IMR-90 (cell line): ENCODE measurements at regions not wholly inside any gene's neighbourhood (a gene's known extent, or its start where the extent isn't known, plus 50 kb on each side); places are given as distances from the start of the nearest gene placed in this dataset.
"Not testable (repeated sequence)": the region's sequence is repeated elsewhere in the genome, so short reads cannot be mapped to it uniquely, and the experiment has no call there.

Source experiments
- ATAC-seq: fragments of 200-7000 bp; cut with Tn5 transposase; 2 replicates; pipeline ENCODE4 v1.9.1; 2020; ENCODE audit warnings: low read depth, mild to moderate bottlenecking, moderate library complexity
- BruUV-seq: library from RNA; stranded (reverse); fragments of 400-500 nt; replicated peaks from 2 replicates; lab custom pipeline; 2021; lab: Mats Ljungman, UMichigan
- CTCF ChIA-PET: fragments of 300-600 bp; formaldehyde crosslinking; extraction: SDS; loops from one replicate; lab custom pipeline; 2021; ENCODE audit warnings: antibody characterized with exemption; lab: Yijun Ruan, JAX
- POLR2A ChIA-PET: fragments of 300-600 bp; sonication (Branson Sonifier 250); formaldehyde crosslinking; loops from one replicate; lab custom pipeline; 2022; ENCODE audit warnings: antibody characterized with exemption; ENCODE audit not compliant: unreplicated experiment; lab: Charles Lee
- DNase-seq: peaks from one replicate; pipeline ENCODE4 v3.0.0; 2013
- H2AFZ ChIP-seq: replicated peaks from 2 replicates; pipeline ENCODE3; 2013; ENCODE audit warnings: low read length, mild to moderate bottlenecking; ENCODE audit not compliant: poor library complexity
- H2AK5ac ChIP-seq: 2 replicates; pipeline ENCODE4 v1.6.1; 2013; ENCODE audit warnings: low read depth, low read length, inconsistent platforms
- H2AK9ac ChIP-seq: replicated peaks from 2 replicates; pipeline ENCODE3; 2013; ENCODE audit warnings: mild to moderate bottlenecking, low read depth, low read length, moderate library complexity; ENCODE audit not compliant: poor library complexity
- H2BK120ac ChIP-seq: 2 replicates; pipeline ENCODE4 v1.6.1; 2013; ENCODE audit warnings: low read depth, low read length, inconsistent platforms
- H2BK15ac ChIP-seq: 3 replicates; pipeline ENCODE4 v1.6.1; 2013; ENCODE audit warnings: low read depth, low read length, inconsistent platforms
- H2BK20ac ChIP-seq: 2 replicates; pipeline ENCODE4 v1.6.1; 2013; ENCODE audit warnings: low read depth, mild to moderate bottlenecking, inconsistent platforms, low read length, moderate library complexity
- H2BK5ac ChIP-seq: 2 replicates; pipeline ENCODE4 v1.6.1; 2013; ENCODE audit warnings: mild to moderate bottlenecking, low read depth, low read length, inconsistent platforms; ENCODE audit not compliant: poor library complexity, severe bottlenecking
- H3K14ac ChIP-seq: replicated peaks from 2 replicates; pipeline ENCODE4 v1.6.1; 2013; ENCODE audit warnings: low read depth, low read length, inconsistent platforms
- H3K18ac ChIP-seq: 2 replicates; pipeline ENCODE4 v1.6.1; 2013; ENCODE audit warnings: low read depth, low read length, control low read depth
- H3K23ac ChIP-seq: 2 replicates; pipeline ENCODE4 v1.6.1; 2013; ENCODE audit warnings: low read depth, low read length, inconsistent platforms
- H3K27ac ChIP-seq: 2 replicates; pipeline ENCODE4 v1.5.1; 2013; ENCODE audit warnings: mild to moderate bottlenecking, control low read depth, low read length; ENCODE audit not compliant: insufficient read depth
- H3K27me3 ChIP-seq: 2 replicates; pipeline ENCODE4 v1.6.1; 2013; ENCODE audit warnings: low read length; ENCODE audit not compliant: control insufficient read depth, insufficient read depth
- H3K36me3 ChIP-seq: 2 replicates; pipeline ENCODE4 v1.6.1; 2013; ENCODE audit warnings: low read length, mixed read lengths; ENCODE audit not compliant: control insufficient read depth, insufficient read depth
- H3K4ac ChIP-seq: 2 replicates; pipeline ENCODE4 v1.6.1; 2013; ENCODE audit warnings: low read depth, low read length, inconsistent platforms
- H3K4me1 ChIP-seq: 2 replicates; pipeline ENCODE4 v1.6.1; 2013; ENCODE audit warnings: low read length, mixed read lengths; ENCODE audit not compliant: control insufficient read depth, insufficient read depth
- H3K4me2 ChIP-seq: 2 replicates; pipeline ENCODE4 v1.6.1; 2013; ENCODE audit warnings: low read depth, mild to moderate bottlenecking, control low read depth, low read length, moderate library complexity
- H3K4me3 ChIP-seq: 2 replicates; pipeline ENCODE4 v1.5.1; 2013; ENCODE audit warnings: low read depth, mild to moderate bottlenecking, control low read depth, low read length, moderate library complexity; ENCODE audit not compliant: insufficient read depth
- H3K56ac ChIP-seq: 2 replicates; pipeline ENCODE4 v1.6.1; 2013; ENCODE audit warnings: low read length, inconsistent platforms; ENCODE audit not compliant: insufficient read depth; ENCODE audit errors: extremely low read depth
- H3K79me1 ChIP-seq, 2 experiments: 2 replicates each; pipeline ENCODE4 v1.6.1; 2013; ENCODE audit warnings: low read length in 2 of 2, inconsistent platforms in 1 of 2, low read depth in 1 of 2
- H3K9ac ChIP-seq: 2 replicates; pipeline ENCODE4 v1.6.1; 2013; ENCODE audit warnings: low read depth, low read length, control low read depth
- H3K9me1 ChIP-seq: 2 replicates; pipeline ENCODE4 v1.6.1; 2013; ENCODE audit warnings: low read length, inconsistent platforms; ENCODE audit not compliant: insufficient read depth
- H3K9me3 ChIP-seq: 2 replicates; pipeline ENCODE4 v1.6.1; 2013; ENCODE audit warnings: low read length; ENCODE audit not compliant: control insufficient read depth, insufficient read depth
- H4K20me1 ChIP-seq: 2 replicates; pipeline ENCODE4 v1.6.1; 2013; ENCODE audit warnings: low read length, inconsistent platforms; ENCODE audit not compliant: insufficient read depth
- H4K5ac ChIP-seq: 2 replicates; pipeline ENCODE4 v1.6.1; 2013; ENCODE audit warnings: mild to moderate bottlenecking, low read depth, low read length, control low read depth
- H4K8ac ChIP-seq, 2 experiments: 2 replicates each; pipeline ENCODE4 v1.6.1; 2013; ENCODE audit warnings: low read depth in 2 of 2, low read length in 2 of 2, control low read depth in 1 of 2, inconsistent platforms in 1 of 2
- H4K91ac ChIP-seq: 2 replicates; pipeline ENCODE4 v1.6.1; 2013; ENCODE audit warnings: low read depth, low read length, inconsistent platforms; ENCODE audit not compliant: insufficient read depth
- CHD1 ChIP-seq: IDR thresholded peaks from 2 replicates; pipeline ENCODE4 v1.6.1; 2012; ENCODE audit warnings: low read depth, low read length, improper control_type of control experiment
- NFE2L2 ChIP-seq: fragments of 150-350 bp; IDR thresholded peaks from 2 replicates; pipeline ENCODE4 v1.6.1; 2016; ENCODE audit warnings: low read depth, mild to moderate bottlenecking, low read length
- RFX5 ChIP-seq: IDR thresholded peaks from 2 replicates; pipeline ENCODE4 v1.8.0; 2012; ENCODE audit warnings: low read depth, mild to moderate bottlenecking, low read length, moderate library complexity
- SMC3 ChIP-seq: fragments of 150-350 bp; IDR thresholded peaks from 2 replicates; pipeline ENCODE4 v1.6.1; 2016; ENCODE audit warnings: low read depth, mild to moderate bottlenecking, antibody characterized with exemption, low read length, moderate library complexity
- WGBS, 2 experiments: methylation state at CpG; one replicate each; pipeline versions ENCODE4 v1.1.5 to v1.1.7; 2013; ENCODE audit warnings: missing lambda C conversion rate in 2 of 2; ENCODE audit not compliant: insufficient read length in 1 of 2; ENCODE audit errors: extremely low coverage in 2 of 2; 5-methylcytosine and 5-hydroxymethylcytosine counted together
- dilution Hi-C: fragments of 300-500 bp; cut with HindIII; formaldehyde crosslinking; loops from one replicate; pipeline ENCODE4 v1.14.3; 2018; ENCODE audit warnings: low sequenced_read_pairs; ENCODE audit not compliant: unreplicated experiment
- in situ Hi-C: fragments of 300-500 bp; cut with MboI; formaldehyde crosslinking; loops from 3 replicates; pipeline ENCODE4 v1.14.3; 2019; ENCODE audit warnings: low sequenced_read_pairs, inconsistent platforms, mixed read lengths
- intact Hi-C: fragments of 100-400 bp; cut with micrococcal nuclease; formaldehyde crosslinking; loops from 2 replicates; pipeline ENCODE4 v1.10.0; 2022
- TF ChIP-seq, protein P1 (sequence below): conservative IDR thresholded peaks from 2 replicates; pipeline ENCODE4 v1.5.1; 2012; ENCODE audit warnings: mild to moderate bottlenecking, low read depth, low read length, improper control_type of control experiment
- TF ChIP-seq, protein P2 (sequence below): fragments of 150-350 bp; IDR thresholded peaks from 2 replicates; pipeline ENCODE4 v1.6.1; 2017; ENCODE audit warnings: mild to moderate bottlenecking, antibody characterized with exemption, low read length, low read depth

DNA sequence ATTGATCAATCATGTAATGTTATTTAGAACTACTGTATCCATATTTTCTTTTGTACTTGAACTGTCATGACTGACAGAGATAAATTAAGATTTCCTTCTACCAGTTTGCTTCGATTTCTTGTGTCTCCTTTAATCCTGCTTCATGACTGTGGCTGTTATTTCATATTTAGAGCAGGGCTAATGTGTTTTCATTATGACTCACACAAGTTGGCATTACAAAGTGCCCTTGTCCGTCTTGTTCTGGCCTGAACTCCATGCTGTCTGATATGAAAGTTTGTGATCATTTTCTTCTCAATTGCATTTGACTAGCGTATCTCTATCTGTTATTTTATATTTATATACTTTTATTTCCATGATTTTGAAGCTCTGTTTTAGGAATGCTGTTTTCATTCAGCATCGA is 344.1 kb upstream of the PRKCQ start:
- peaks cover 3% of the 10 kb centered on the region; the same call in 1 of the 2 replicates for H3K9me1 ChIP-seq
- no peaks in the 10 kb centered on the region for H3K9me3 ChIP-seq
- in situ Hi-C loops = no loop called here
- DNase-seq (peak; percentile 18), ATAC-seq (no peak)
- H3K18ac ChIP-seq = no peak overlapping the region
- H3K56ac ChIP-seq = no peak overlapping the region
- no peaks in the 10 kb centered on the region for H4K20me1 ChIP-seq
- no peak overlapping the region for H4K91ac ChIP-seq
- no peak overlapping the region for H2BK15ac ChIP-seq
- H4K5ac ChIP-seq = no peak overlapping the region
- no peak overlapping the region for H2BK20ac ChIP-seq
- H3K27me3 ChIP-seq = no peaks in the 10 kb centered on the region
- CTCF ChIA-PET = interaction anchor here (0.6 kb wide), 1 partner anchor 334 kb away, joined by 5 read pairs; no protein-coding TSS in a partner anchor
- no TSS peak for BruUV-seq
- no peak overlapping the region for H2BK120ac ChIP-seq
- H3K4me3 ChIP-seq = no peak overlapping the region
- dilution Hi-C loops = no loop called here
- H3K4me1 ChIP-seq = peaks cover 7% of the 10 kb centered on the region
- no CpG with 5 or more reads among the region's 4 CpGs for WGBS, 2 experiments
- no peak overlapping the region for H2BK5ac ChIP-seq
- no peak overlapping the region for H2AK9ac ChIP-seq
- no peak overlapping the region for H3K23ac ChIP-seq
- H3K9ac ChIP-seq = no peak overlapping the region
- no peak overlapping the region for H3K27ac ChIP-seq
- no peak overlapping the region for H3K4ac ChIP-seq
- no peak overlapping the region for H2AFZ ChIP-seq
- H4K8ac ChIP-seq = no peak overlapping the region
- H3K36me3 ChIP-seq = no peaks in the 10 kb centered on the region
- TF ChIP-seq SMC3 (no peak), RFX5 (no peak), NFE2L2 (no peak), CHD1 (no peak)
- TF ChIP-seq, protein P1, sequence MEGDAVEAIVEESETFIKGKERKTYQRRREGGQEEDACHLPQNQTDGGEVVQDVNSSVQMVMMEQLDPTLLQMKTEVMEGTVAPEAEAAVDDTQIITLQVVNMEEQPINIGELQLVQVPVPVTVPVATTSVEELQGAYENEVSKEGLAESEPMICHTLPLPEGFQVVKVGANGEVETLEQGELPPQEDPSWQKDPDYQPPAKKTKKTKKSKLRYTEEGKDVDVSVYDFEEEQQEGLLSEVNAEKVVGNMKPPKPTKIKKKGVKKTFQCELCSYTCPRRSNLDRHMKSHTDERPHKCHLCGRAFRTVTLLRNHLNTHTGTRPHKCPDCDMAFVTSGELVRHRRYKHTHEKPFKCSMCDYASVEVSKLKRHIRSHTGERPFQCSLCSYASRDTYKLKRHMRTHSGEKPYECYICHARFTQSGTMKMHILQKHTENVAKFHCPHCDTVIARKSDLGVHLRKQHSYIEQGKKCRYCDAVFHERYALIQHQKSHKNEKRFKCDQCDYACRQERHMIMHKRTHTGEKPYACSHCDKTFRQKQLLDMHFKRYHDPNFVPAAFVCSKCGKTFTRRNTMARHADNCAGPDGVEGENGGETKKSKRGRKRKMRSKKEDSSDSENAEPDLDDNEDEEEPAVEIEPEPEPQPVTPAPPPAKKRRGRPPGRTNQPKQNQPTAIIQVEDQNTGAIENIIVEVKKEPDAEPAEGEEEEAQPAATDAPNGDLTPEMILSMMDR = no peak
- TF ChIP-seq, protein P2, sequence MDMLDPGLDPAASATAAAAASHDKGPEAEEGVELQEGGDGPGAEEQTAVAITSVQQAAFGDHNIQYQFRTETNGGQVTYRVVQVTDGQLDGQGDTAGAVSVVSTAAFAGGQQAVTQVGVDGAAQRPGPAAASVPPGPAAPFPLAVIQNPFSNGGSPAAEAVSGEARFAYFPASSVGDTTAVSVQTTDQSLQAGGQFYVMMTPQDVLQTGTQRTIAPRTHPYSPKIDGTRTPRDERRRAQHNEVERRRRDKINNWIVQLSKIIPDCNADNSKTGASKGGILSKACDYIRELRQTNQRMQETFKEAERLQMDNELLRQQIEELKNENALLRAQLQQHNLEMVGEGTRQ = no peak
- H3K4me2 ChIP-seq = no peak overlapping the region
- intact Hi-C loops = loop anchor here (5.0 to 10.0 kb wide), 2 partner anchors 249 to 493 kb away; no protein-coding TSS in a partner anchor
- no peaks in the 10 kb centered on the region for H3K79me1 ChIP-seq
- no peak overlapping the region for H2AK5ac ChIP-seq
- POLR2A ChIA-PET = no interaction called here
- no peak overlapping the region for H3K14ac ChIP-seq

DNA sequence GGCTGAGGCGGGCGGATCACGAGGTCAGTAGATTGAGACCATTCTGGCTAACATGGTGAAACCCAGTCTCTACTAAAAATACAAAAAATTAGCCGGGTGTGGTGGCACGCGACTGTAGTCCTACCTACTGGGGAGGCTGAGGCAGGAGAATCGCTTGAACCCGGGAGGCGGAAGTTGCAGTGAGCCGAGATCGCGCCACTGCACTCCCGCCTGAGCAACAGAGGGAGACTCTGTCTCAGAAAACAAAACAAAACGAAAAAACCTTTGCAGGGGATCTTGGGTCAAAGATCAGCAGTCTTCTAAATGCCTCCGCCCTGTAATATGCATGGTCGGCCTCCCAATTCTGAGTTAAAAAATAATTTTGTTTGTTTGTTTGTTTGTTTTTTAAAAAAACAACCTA is 340.9 kb upstream of the PRKCQ start:
- H3K9me1 ChIP-seq, H3K27ac ChIP-seq, H2BK120ac ChIP-seq, CTCF ChIA-PET, H3K9me3 ChIP-seq, ATAC-seq, H3K36me3 ChIP-seq, H3K14ac ChIP-seq, DNase-seq, H4K20me1 ChIP-seq, H4K8ac ChIP-seq, H3K23ac ChIP-seq, BruUV-seq, H3K79me1 ChIP-seq, H3K4ac ChIP-seq, H2BK15ac ChIP-seq, H4K5ac ChIP-seq, H3K9ac ChIP-seq, H2BK5ac ChIP-seq, H2BK20ac ChIP-seq, H2AFZ ChIP-seq, H2AK9ac ChIP-seq, H4K91ac ChIP-seq, H3K56ac ChIP-seq, H3K4me3 ChIP-seq, H3K18ac ChIP-seq, H2AK5ac ChIP-seq, H3K4me1 ChIP-seq, H3K4me2 ChIP-seq, dilution Hi-C loops, H3K27me3 ChIP-seq, in situ Hi-C loops: not testable (repeated sequence)
- WGBS, 2 experiments = 80% methylated on average over 1 of the region's 16 CpGs; no CpG with 5 or more reads in 1 of the 2 experiments
- POLR2A ChIA-PET = interaction anchor here (0.6 kb wide), 1 partner anchor 519 kb away, joined by 3 read pairs; no protein-coding TSS in a partner anchor
- intact Hi-C loops = loop anchor here (5.0 to 10.0 kb wide), 2 partner anchors 246 to 496 kb away; no protein-coding TSS in a partner anchor
